Hepatocyte (in vitro differentiated cells): ENCODE measurements at regions not wholly inside any gene's neighbourhood (a gene's known extent, or its start where the extent isn't known, plus 50 kb on each side); places are given as distances from the start of the nearest gene placed in this dataset.

Experiments
- CTCF ChIP-seq: fragments of 200-600 bp; sonication (generic); IDR thresholded peaks from 2 replicates; pipeline ENCODE4 v1.5.1; 2016; ENCODE audit warnings: antibody characterized with exemption, mild to moderate bottlenecking; ENCODE audit not compliant: poor library complexity
- EZH2 ChIP-seq: fragments of 200-600 bp; sonication (generic); IDR thresholded peaks from 2 replicates; pipeline ENCODE4 v1.6.1; 2016; ENCODE audit warnings: antibody characterized with exemption, mild to moderate bottlenecking, borderline replicate concordance
- EZH2phosphoT487 ChIP-seq: fragments of 200-600 bp; sonication (generic); IDR thresholded peaks from one replicate; pipeline ENCODE4 v1.6.1; 2018; ENCODE audit warnings: antibody characterized with exemption, mild to moderate bottlenecking, low read depth, moderate library complexity; ENCODE audit not compliant: unreplicated experiment, severe bottlenecking

GRCh38 chr2:30331038-30331437, 99.7 kb downstream of the LBH start:
- no peak for TF ChIP-seq CTCF
- TF ChIP-seq EZH2phosphoT487, result no peak
- no peak for TF ChIP-seq EZH2
